SK-N-SH treated with all-trans-retinoic acid at 6 μM for 48 hours (cell line): ENCODE measurements at regions not wholly inside any gene's neighbourhood (a gene's known extent, or its start where the extent isn't known, plus 50 kb on each side); places are given as distances from the start of the nearest gene placed in this dataset.

Experiments used
- ARNTL ChIP-seq: fragments of 450-650 bp; formaldehyde crosslinking; IDR thresholded peaks from 2 replicates; pipeline ENCODE4 v1.5.0; 2020; ENCODE audit warnings: low read depth, mild to moderate bottlenecking, moderate library complexity, borderline replicate concordance
- CSDC2 ChIP-seq: fragments of 250-450 bp; sonication (Bioruptor Pico); IDR thresholded peaks from 2 replicates; pipeline ENCODE4 v1.5.0; 2020; ENCODE audit warnings: mild to moderate bottlenecking, moderate library complexity
- ESRRG ChIP-seq: fragments of 250-450 bp; sonication (Bioruptor Pico); IDR thresholded peaks from 2 replicates; pipeline ENCODE4 v1.6.1; 2021; ENCODE audit warnings: mild to moderate bottlenecking
- PATZ1 ChIP-seq: fragments of 250-450 bp; sonication (Bioruptor Pico); IDR thresholded peaks from 2 replicates; pipeline ENCODE4 v1.8.0; 2020; ENCODE audit warnings: mild to moderate bottlenecking, moderate library complexity, borderline replicate concordance
- ZC3H10 ChIP-seq: fragments of 250-450 bp; sonication (Bioruptor Pico); IDR thresholded peaks from 2 replicates; pipeline ENCODE4 v1.5.1; 2021; ENCODE audit warnings: mild to moderate bottlenecking, moderate library complexity
- ZFP3 ChIP-seq: fragments of 250-450 bp; sonication (Bioruptor Pico); IDR thresholded peaks from 2 replicates; pipeline ENCODE4 v1.5.0; 2020; ENCODE audit warnings: mild to moderate bottlenecking, moderate library complexity

DNA sequence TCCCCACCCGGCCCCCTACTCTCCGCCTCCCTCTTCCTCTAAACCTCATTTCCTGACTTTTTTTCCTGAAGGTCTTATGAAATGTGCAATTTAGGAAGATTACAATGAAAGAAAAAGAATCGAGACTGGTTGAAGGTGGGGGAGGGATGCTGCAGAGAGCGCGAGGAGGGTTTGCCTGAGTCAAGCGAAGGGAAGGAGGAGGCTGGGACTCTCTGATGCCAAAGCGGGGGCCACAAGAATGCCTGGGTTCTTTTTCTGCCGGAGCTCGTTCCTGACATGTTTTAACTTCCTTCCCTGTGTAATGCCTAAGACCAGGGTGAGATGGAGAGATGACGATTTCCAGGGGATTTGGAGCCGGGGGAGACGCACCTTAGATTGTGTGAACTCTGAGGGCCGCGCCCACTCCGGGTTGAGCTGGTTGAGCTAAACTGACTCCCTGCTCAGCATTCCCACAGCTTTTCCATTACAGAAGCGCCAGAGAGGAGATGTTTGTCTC, 270.5 kb upstream of the SORL1-AS1 start:
- no peak for TF ChIP-seq CSDC2
- TF ChIP-seq ZFP3 (CRISPR knock-in tag) = no peak
- TF ChIP-seq ESRRG (CRISPR knock-in tag) = no peak
- no peak for TF ChIP-seq ARNTL
- no peak for TF ChIP-seq PATZ1
- TF ChIP-seq ZC3H10 (CRISPR knock-in tag) = no peak
